ENCODE measurements at regions not wholly inside any gene's neighbourhood (a gene's known extent, or its start where the extent isn't known, plus 50 kb on each side); places are given as distances from the start of the nearest gene placed in this dataset.
"Not testable (repeated sequence)": the region's sequence is repeated elsewhere in the genome, so short reads cannot be mapped to it uniquely, and the experiment has no call there.

DNA sequence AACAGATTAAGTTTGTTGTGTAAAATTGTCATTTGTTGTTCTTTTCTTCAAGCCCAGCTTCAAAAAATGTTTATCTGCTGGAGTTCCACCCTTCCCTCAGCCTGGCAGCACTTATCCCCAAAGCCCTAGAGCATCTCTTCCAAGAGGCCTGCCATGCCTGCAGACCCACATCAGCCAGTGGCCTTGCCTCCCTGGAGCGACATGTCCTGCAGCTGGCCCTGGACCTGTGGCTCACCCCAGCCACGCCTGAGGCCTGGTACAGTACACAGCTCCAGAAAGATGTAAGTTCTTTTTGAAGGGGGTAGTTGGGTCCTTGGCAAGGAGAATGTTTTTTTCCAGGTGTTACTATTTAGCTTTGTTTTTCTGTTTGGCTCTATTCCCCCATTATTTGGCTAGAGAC, 124.8 kb downstream of the CD164 start:
- no peak overlapping the region for H3K9ac ChIP-seq (ENCODE audit: low read depth in 1 of 2, low read length in 2 of 2)
- H3K4me3 ChIP-seq (ENCODE audit: low read depth in 1 of 2, low read length in 2 of 2) = no peak overlapping the region
- no peaks in the 10 kb centered on the region for H3K9me3 ChIP-seq (ENCODE audit: control insufficient read depth in 1 of 2, low read length in 2 of 2)
- H3K4me1 ChIP-seq (ENCODE audit: control insufficient read depth in 1 of 2, insufficient read depth in 2 of 2, low read length in 2 of 2) = peaks cover 0 to 11% of the 10 kb centered on the region in 2 donors
- no peak overlapping the region for H3K27ac ChIP-seq (ENCODE audit: low read depth, low read length)
- no peaks in the 10 kb centered on the region for H3K36me3 ChIP-seq (ENCODE audit: control insufficient read depth in 1 of 2, insufficient read depth in 2 of 2, low read length in 2 of 2)
- no peaks in the 10 kb centered on the region for H3K27me3 ChIP-seq (ENCODE audit: control insufficient read depth in 1 of 2, insufficient read depth in 2 of 2, low read length in 2 of 2)

GRCh38 chr6:109255946-109256640, 126.2 kb downstream of the CD164 start:
- no peaks in the 10 kb centered on the region for H3K27me3 ChIP-seq (ENCODE audit: control insufficient read depth in 1 of 2, insufficient read depth in 2 of 2, low read length in 2 of 2)
- H3K4me3 ChIP-seq (ENCODE audit: low read depth in 1 of 2, low read length in 2 of 2) = no peak overlapping the region
- H3K9me3 ChIP-seq (ENCODE audit: control insufficient read depth in 1 of 2, low read length in 2 of 2) = no peaks in the 10 kb centered on the region
- no peaks in the 10 kb centered on the region for H3K36me3 ChIP-seq (ENCODE audit: control insufficient read depth in 1 of 2, insufficient read depth in 2 of 2, low read length in 2 of 2)
- no peak overlapping the region for H3K9ac ChIP-seq (ENCODE audit: low read depth in 1 of 2, low read length in 2 of 2)
- H3K4me1 ChIP-seq (ENCODE audit: control insufficient read depth in 1 of 2, insufficient read depth in 2 of 2, low read length in 2 of 2) = peaks cover 0 to 12% of the 10 kb centered on the region in 2 donors
- H3K27ac ChIP-seq (ENCODE audit: low read depth, low read length) = no peak overlapping the region

DNA sequence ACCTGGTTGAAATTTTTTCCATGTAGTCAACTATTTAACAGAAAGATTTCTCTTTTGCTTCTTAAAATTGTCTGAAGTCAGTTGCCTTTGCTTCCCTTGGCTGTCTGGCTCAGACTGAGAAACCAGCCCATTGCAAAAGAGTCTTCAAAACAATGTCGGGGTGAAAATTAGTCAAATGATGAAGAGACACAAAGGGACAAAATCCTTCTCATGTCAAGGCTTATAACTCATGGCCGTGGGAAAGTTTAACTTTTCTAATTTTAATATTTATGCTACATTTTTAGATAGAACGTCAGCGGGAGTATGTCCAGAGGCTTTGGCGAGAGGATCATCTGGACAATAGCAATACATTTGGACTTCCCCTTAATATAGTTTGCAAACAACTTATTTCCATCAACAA, 127.2 kb downstream of the CD164 start:
- peaks cover 0 to 12% of the 10 kb centered on the region in 2 donors for H3K4me1 ChIP-seq (ENCODE audit: control insufficient read depth in 1 of 2, insufficient read depth in 2 of 2, low read length in 2 of 2)
- no peaks in the 10 kb centered on the region for H3K36me3 ChIP-seq (ENCODE audit: control insufficient read depth in 1 of 2, insufficient read depth in 2 of 2, low read length in 2 of 2)
- H3K9me3 ChIP-seq (ENCODE audit: control insufficient read depth in 1 of 2, low read length in 2 of 2) = no peaks in the 10 kb centered on the region
- no peak overlapping the region for H3K4me3 ChIP-seq (ENCODE audit: low read depth in 1 of 2, low read length in 2 of 2)
- no peaks in the 10 kb centered on the region for H3K27me3 ChIP-seq (ENCODE audit: control insufficient read depth in 1 of 2, insufficient read depth in 2 of 2, low read length in 2 of 2)
- no peak overlapping the region for H3K9ac ChIP-seq (ENCODE audit: low read depth in 1 of 2, low read length in 2 of 2)
- no peak overlapping the region for H3K27ac ChIP-seq (ENCODE audit: low read depth, low read length)

GRCh38 chr6:109253366-109253765, 128.9 kb downstream of the CD164 start:
- no peaks in the 10 kb centered on the region for H3K36me3 ChIP-seq (ENCODE audit: control insufficient read depth in 1 of 2, insufficient read depth in 2 of 2, low read length in 2 of 2)
- H3K27me3 ChIP-seq (ENCODE audit: control insufficient read depth in 1 of 2, insufficient read depth in 2 of 2, low read length in 2 of 2) = no peaks in the 10 kb centered on the region
- H3K4me3 ChIP-seq (ENCODE audit: low read depth in 1 of 2, low read length in 2 of 2) = no peak overlapping the region
- no peaks in the 10 kb centered on the region for H3K9me3 ChIP-seq (ENCODE audit: control insufficient read depth in 1 of 2, low read length in 2 of 2)
- H3K27ac ChIP-seq (ENCODE audit: low read depth, low read length) = no peak overlapping the region
- peaks cover 0 to 12% of the 10 kb centered on the region in 2 donors for H3K4me1 ChIP-seq (ENCODE audit: control insufficient read depth in 1 of 2, insufficient read depth in 2 of 2, low read length in 2 of 2)
- no peak overlapping the region for H3K9ac ChIP-seq (ENCODE audit: low read depth in 1 of 2, low read length in 2 of 2)

DNA sequence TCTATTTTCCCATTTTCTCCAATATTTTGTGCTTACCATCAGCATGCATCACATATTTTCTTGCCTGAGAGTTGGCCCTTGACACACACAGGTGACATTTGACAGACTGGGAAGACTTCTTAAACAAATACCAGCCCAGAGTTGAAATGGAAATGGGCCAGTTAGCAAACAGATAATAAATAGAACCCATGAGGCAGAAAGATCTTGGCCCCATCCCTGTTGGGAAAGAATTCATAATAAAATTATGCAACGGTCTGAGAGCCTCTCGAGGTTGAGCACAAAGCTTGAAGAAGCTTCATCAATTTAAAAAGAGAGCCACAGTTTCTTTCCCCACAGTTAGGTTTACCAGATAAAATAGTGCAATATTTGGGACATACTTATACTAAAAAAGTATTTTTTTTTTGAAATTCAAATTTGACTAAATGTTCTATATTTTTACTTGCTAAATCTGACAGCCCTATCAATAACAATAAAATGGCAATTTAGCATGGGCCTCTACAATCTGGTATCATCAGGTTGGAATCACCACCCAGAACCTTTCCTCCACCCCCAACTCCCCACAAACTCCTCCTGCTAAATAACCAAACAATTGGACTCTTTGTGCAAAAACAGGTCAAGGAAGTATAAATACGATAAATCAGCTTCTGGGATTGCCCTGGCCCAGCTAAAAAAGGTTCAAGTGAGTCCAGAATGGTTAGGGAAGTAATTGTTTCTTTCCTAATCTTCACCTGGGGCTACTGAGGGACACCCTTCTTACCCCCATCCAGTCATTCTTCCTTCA, 129.8 kb downstream of the CD164 start:
- Histone ChIP-seq H3K4me3 (ENCODE audit: low read depth in 1 of 2, low read length in 2 of 2) (no peak overlapping the region), H3K4me1 (ENCODE audit: control insufficient read depth in 1 of 2, insufficient read depth in 2 of 2, low read length in 2 of 2) (peaks cover 0 to 12% of the 10 kb centered on the region in 2 donors), H3K36me3 (ENCODE audit: control insufficient read depth in 1 of 2, insufficient read depth in 2 of 2, low read length in 2 of 2) (no peaks in the 10 kb centered on the region), H3K27ac (ENCODE audit: low read depth, low read length) (no peak overlapping the region), H3K9me3 (ENCODE audit: control insufficient read depth in 1 of 2, low read length in 2 of 2) (no peaks in the 10 kb centered on the region), H3K27me3 (ENCODE audit: control insufficient read depth in 1 of 2, insufficient read depth in 2 of 2, low read length in 2 of 2) (no peaks in the 10 kb centered on the region), H3K9ac (ENCODE audit: low read depth in 1 of 2, low read length in 2 of 2) (no peak overlapping the region)

DNA sequence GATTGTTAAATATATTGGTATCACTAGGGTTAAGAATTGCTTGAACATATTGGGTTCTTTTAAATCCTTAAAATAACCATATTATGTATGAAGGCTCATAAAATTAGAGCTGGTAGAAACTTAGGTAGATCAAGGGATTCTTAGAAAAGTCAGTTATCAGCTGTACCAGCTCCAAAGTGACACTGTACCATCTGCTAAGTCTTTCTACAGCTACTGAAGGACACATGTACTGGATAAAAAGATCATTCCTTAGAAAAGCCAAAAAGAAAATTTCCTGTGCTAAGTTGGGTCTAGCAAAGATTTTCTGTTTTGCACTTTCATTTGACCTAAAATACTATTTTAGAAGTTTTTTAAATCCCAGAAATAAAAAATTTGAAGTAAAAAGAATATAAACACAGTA, 130.4 kb downstream of the CD164 start:
- Histone ChIP-seq H3K27me3 (ENCODE audit: control insufficient read depth in 1 of 2, insufficient read depth in 2 of 2, low read length in 2 of 2) (no peaks in the 10 kb centered on the region), H3K36me3 (ENCODE audit: control insufficient read depth in 1 of 2, insufficient read depth in 2 of 2, low read length in 2 of 2) (no peaks in the 10 kb centered on the region), H3K27ac (ENCODE audit: low read depth, low read length) (no peak overlapping the region), H3K4me1 (ENCODE audit: control insufficient read depth in 1 of 2, insufficient read depth in 2 of 2, low read length in 2 of 2) (peaks cover 0 to 12% of the 10 kb centered on the region in 2 donors), H3K4me3 (ENCODE audit: low read depth in 1 of 2, low read length in 2 of 2) (no peak overlapping the region), H3K9me3 (ENCODE audit: control insufficient read depth in 1 of 2, low read length in 2 of 2) (no peaks in the 10 kb centered on the region), H3K9ac (ENCODE audit: low read depth in 1 of 2, low read length in 2 of 2) (no peak overlapping the region)

DNA sequence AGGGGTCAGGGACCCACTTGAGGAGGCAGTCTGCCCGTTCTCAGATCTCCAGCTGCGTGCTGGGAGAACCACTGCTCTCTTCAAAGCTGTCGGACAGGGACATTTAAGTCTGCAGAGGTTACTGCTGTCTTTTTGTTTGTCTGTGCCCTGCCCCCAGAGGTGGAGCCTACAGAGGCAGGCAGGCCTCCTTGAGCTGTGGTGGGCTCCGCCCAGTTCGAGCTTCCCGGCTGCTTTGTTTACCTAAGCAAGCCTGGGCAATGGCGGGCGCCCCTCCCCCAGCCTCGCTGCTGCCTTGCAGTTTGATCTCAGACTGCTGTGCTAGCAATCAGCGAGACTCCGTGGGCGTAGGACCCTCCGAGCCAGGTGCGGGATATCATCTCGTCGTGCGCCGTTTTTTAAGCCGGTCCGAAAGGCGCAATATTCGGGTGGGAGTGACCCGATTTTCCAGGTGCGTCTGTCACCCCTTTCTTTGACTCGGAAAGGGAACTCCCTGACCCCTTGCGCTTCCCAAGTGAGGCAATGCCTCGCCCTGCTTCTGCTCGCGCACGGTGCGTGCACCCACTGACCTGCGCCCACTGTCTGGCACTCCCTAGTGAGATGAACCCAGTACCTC, 131.6 kb downstream of the CD164 start:
- H3K27me3 ChIP-seq (ENCODE audit: control insufficient read depth in 1 of 2, insufficient read depth in 2 of 2, low read length in 2 of 2); H3K36me3 ChIP-seq (ENCODE audit: control insufficient read depth in 1 of 2, insufficient read depth in 2 of 2, low read length in 2 of 2); H3K9me3 ChIP-seq (ENCODE audit: control insufficient read depth in 1 of 2, low read length in 2 of 2); H3K4me3 ChIP-seq (ENCODE audit: low read depth in 1 of 2, low read length in 2 of 2); H3K9ac ChIP-seq (ENCODE audit: low read depth in 1 of 2, low read length in 2 of 2); H3K27ac ChIP-seq (ENCODE audit: low read depth, low read length): not testable (repeated sequence)
- peaks cover 0 to 12% of the 10 kb centered on the region in 2 donors for H3K4me1 ChIP-seq (ENCODE audit: control insufficient read depth in 1 of 2, insufficient read depth in 2 of 2, low read length in 2 of 2)

DNA sequence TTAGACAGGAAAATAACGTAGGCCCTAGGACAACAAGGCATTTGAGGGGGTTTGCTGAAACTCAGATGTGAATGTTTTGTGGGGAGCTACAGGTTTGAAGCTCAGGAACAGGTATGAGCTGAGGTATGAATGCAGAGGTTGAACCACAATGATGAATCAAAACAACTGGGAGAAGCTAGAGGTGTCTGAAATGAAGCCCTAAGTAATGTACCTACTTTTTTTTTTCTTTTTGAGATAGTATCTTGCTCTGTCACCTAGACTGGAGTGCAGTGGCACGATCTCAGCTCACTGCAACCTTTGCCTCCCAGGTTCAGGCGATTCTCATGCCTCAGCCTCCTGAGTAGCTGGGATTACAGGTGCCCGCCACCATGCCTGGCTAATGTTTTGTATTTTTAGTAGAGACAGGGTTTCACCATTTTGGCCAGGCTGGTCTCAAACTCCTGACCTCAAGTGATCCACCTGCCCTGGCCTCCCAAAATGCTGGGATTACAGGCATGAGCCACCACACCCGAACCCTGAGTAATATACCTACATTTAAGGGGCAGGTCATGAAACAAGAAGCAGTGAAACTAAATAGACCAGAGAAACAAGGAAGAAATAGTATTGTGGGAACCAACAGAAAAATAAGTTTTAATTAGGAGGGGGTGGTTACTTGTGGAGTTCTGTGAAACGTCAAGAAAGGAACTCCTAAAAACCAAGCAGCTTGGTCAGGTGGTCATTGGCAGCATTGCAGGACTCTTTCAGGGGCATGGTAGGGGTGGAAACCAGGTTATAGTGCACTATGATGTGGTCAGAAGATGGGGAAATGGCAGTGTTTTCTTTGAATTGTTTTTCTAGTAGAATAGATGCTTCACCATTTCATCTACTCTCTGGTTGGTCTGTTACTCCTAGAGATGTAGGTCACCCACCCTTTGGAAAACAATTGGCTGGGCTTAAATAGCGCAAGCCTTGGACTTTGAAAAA, 138.1 kb downstream of the CD164 start:
- Histone ChIP-seq H3K4me3 (ENCODE audit: low read depth in 1 of 2, low read length in 2 of 2) (no peak overlapping the region), H3K9me3 (ENCODE audit: control insufficient read depth in 1 of 2, low read length in 2 of 2) (no peaks in the 10 kb centered on the region), H3K27ac (ENCODE audit: low read depth, low read length) (no peak overlapping the region), H3K36me3 (ENCODE audit: control insufficient read depth in 1 of 2, insufficient read depth in 2 of 2, low read length in 2 of 2) (no peaks in the 10 kb centered on the region), H3K9ac (ENCODE audit: low read depth in 1 of 2, low read length in 2 of 2) (no peak overlapping the region), H3K4me1 (ENCODE audit: control insufficient read depth in 1 of 2, insufficient read depth in 2 of 2, low read length in 2 of 2) (no peaks in the 10 kb centered on the region), H3K27me3 (ENCODE audit: control insufficient read depth in 1 of 2, insufficient read depth in 2 of 2, low read length in 2 of 2) (no peaks in the 10 kb centered on the region)

DNA sequence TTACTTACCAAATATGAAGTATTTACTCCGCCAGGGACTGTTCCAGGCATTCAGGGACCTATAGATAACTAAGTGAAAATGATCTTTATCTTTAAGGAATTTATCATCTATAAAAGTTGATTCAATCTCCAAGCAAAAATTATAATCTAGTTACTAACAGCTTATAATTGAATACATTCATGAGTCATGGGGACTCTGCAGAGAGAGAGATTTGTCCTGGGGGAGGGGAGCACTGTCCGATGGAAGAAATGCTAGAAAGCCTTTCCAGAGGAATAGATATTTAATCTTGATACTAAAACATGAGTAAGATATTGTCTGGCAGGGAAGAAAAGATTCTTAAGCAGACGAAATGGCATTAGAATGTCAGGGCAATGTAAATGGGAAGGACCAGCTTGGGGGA, 139.3 kb downstream of the CD164 start:
- Histone ChIP-seq H3K27ac (ENCODE audit: low read depth, low read length) (no peak overlapping the region), H3K4me1 (ENCODE audit: control insufficient read depth in 1 of 2, insufficient read depth in 2 of 2, low read length in 2 of 2) (no peaks in the 10 kb centered on the region), H3K27me3 (ENCODE audit: control insufficient read depth in 1 of 2, insufficient read depth in 2 of 2, low read length in 2 of 2) (no peaks in the 10 kb centered on the region), H3K9me3 (ENCODE audit: control insufficient read depth in 1 of 2, low read length in 2 of 2) (no peaks in the 10 kb centered on the region), H3K4me3 (ENCODE audit: low read depth in 1 of 2, low read length in 2 of 2) (no peak overlapping the region), H3K9ac (ENCODE audit: low read depth in 1 of 2, low read length in 2 of 2) (no peak overlapping the region), H3K36me3 (ENCODE audit: control insufficient read depth in 1 of 2, insufficient read depth in 2 of 2, low read length in 2 of 2) (no peaks in the 10 kb centered on the region)
